SK-N-MC (cell line): ENCODE measurements at regions not wholly inside any gene's neighbourhood (a gene's known extent, or its start where the extent isn't known, plus 50 kb on each side); places are given as distances from the start of the nearest gene placed in this dataset.

Experiments used
- DNase-seq: peaks from one replicate; pipeline ENCODE4 v3.0.0-alpha.2; 2011; ENCODE audit warnings: low read depth, low spot score
- H3K27ac ChIP-seq: fragments of 200-600 bp; sonication (generic); 2 replicates; pipeline ENCODE4 v1.5.1; 2016; ENCODE audit warnings: mixed run types
- H3K36me3 ChIP-seq: fragments of 200-600 bp; sonication (generic); 2 replicates; pipeline ENCODE4 v1.6.1; 2017; ENCODE audit warnings: antibody characterized with exemption, low read length, mixed read lengths; ENCODE audit not compliant: insufficient read depth
- H3K4me3 ChIP-seq: fragments of 200-600 bp; sonication (generic); 2 replicates; pipeline ENCODE4 v1.5.1; 2016
- H3K9ac ChIP-seq: fragments of 200-600 bp; sonication (generic); 2 replicates; pipeline ENCODE4 v1.8.0; 2017; ENCODE audit warnings: mixed run types, mixed read lengths; ENCODE audit not compliant: insufficient read length
- H3K9me3 ChIP-seq: fragments of 200-600 bp; sonication (generic); 2 replicates; pipeline ENCODE4 v1.6.1; 2017; ENCODE audit warnings: low read depth, mild to moderate bottlenecking, antibody characterized with exemption, low read length, moderate library complexity, mixed read lengths
- EZH2 ChIP-seq: fragments of 200-600 bp; sonication (generic); IDR thresholded peaks from one replicate; pipeline ENCODE4 v1.6.1; 2017; ENCODE audit warnings: antibody characterized with exemption
- FOXP2 ChIP-seq: optimal IDR thresholded peaks from 2 replicates; pipeline ENCODE3; 2011; ENCODE audit warnings: mild to moderate bottlenecking, moderate library complexity; ENCODE audit not compliant: insufficient read depth; ENCODE audit errors: extremely low read length, control extremely low read depth
- POLR2AphosphoS5 ChIP-seq: IDR thresholded peaks from 2 replicates; pipeline ENCODE4 v1.6.1; 2012; ENCODE audit warnings: mild to moderate bottlenecking, low read depth, low read length, borderline replicate concordance

DNA sequence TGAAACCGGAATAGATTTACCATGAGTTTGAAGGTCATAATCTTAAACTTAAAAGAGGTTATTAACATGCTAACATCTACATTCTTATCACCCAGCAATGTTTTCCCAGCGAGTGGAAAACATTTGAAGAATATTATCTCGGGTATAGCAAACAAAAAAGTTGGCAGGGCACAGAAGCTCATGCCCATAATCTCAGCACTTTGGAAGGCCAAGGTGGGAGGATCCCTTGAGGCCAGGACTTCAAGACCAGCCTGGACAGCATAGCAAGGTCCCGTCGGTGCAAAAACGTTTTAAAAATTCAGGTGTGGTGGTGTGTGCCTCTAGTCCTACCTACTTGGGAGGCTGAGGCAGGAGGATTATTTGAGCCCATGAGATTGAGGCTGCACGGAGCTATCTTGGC, 213.5 kb downstream of the MANEA start:
- H3K9ac ChIP-seq: no peak overlapping the region
- no peak overlapping the region for H3K4me3 ChIP-seq
- TF ChIP-seq FOXP2 (no peak), EZH2 (no peak), POLR2AphosphoS5 (no peak)
- no peak overlapping the region for H3K27ac ChIP-seq
- no peaks in the 10 kb centered on the region for H3K9me3 ChIP-seq
- no peak for DNase-seq
- no peaks in the 10 kb centered on the region for H3K36me3 ChIP-seq

- H3K36me3 ChIP-seq: no peaks in the 10 kb centered on the region
- no peak overlapping the region for H3K9ac ChIP-seq
- no peak overlapping the region for H3K27ac ChIP-seq
- H3K4me3 ChIP-seq: no peak overlapping the region
- H3K9me3 ChIP-seq: no peaks in the 10 kb centered on the region
- no peak for DNase-seq
- no peak for TF ChIP-seq EZH2
- TF ChIP-seq FOXP2: no peak
- TF ChIP-seq POLR2AphosphoS5: no peak
These were observed 217.4 kb downstream of the MANEA start for GRCh38 chr6:95794749-95795148.

DNA sequence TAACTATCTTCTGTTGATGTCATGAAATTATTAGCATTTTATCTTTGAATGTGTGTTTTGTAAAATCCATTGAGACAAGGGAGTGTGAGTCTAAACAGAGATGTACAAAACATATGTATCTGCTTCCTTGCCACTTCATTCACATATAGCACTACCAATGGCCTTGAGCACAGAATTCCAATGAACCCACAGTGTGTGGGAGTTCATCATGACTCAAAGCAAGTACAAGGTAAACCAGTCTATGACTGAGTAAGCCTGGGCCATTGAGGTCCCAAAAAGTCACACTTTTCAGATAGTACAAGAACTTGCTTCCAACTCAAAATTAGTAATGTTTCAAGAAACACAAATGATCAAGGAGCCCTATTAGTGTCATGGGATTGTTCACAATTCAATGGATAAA, 218.6 kb downstream of the MANEA start:
- Histone ChIP-seq H3K36me3 (no peaks in the 10 kb centered on the region), H3K9ac (no peak overlapping the region), H3K9me3 (no peaks in the 10 kb centered on the region), H3K4me3 (no peak overlapping the region), H3K27ac (no peak overlapping the region)
- no peak for DNase-seq
- TF ChIP-seq POLR2AphosphoS5 (no peak), FOXP2 (no peak), EZH2 (no peak)

DNA sequence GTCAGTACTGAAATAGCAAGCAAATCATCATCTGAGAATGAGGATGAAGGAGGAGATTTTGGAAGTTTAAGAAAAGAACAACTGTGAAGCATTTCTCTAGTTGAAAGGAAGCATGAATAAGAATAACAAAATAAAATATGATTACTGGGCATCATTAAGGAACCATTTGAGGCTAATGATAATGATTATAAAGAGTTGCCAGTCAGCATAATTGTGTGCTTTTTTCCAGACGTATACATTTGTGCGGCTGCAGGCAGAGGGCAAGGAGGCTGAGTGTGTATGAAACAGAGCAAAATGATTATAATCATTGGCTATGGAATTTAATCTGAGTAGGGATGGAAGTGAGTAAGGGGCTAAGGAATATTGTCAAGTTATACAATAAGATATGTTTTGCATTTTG, 218.7 kb upstream of the FUT9 start:
- TF ChIP-seq FOXP2: no peak
- no peak overlapping the region for H3K27ac ChIP-seq
- no peaks in the 10 kb centered on the region for H3K9me3 ChIP-seq
- H3K4me3 ChIP-seq: no peak overlapping the region
- no peak overlapping the region for H3K9ac ChIP-seq
- no peak for DNase-seq
- H3K36me3 ChIP-seq: no peaks in the 10 kb centered on the region

DNA sequence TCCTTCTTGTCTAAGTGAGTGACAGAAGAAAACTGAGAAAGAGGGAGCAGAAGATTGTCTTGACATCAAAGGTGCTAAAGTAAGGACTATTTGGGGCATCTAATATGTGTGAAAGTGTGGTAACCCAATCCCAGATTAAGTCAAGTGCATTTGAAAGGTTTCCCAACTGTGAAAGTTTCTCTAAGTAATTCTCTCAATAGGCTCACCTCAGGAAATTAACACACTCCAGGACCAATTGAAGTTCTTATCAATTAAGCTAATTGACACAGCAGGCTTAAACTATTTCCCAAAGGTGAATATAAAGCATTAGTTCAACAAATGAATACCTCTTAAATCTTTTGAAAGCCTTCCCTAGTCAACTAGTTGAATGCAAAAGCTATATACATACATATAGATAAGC, 212.8 kb upstream of the FUT9 start:
- TF ChIP-seq FOXP2: no peak
- no peak for TF ChIP-seq POLR2AphosphoS5
- no peak for TF ChIP-seq EZH2
- Histone ChIP-seq H3K27ac (no peak overlapping the region), H3K36me3 (no peaks in the 10 kb centered on the region), H3K4me3 (no peak overlapping the region), H3K9ac (no peak overlapping the region), H3K9me3 (no peaks in the 10 kb centered on the region)
- DNase-seq: no peak

DNA sequence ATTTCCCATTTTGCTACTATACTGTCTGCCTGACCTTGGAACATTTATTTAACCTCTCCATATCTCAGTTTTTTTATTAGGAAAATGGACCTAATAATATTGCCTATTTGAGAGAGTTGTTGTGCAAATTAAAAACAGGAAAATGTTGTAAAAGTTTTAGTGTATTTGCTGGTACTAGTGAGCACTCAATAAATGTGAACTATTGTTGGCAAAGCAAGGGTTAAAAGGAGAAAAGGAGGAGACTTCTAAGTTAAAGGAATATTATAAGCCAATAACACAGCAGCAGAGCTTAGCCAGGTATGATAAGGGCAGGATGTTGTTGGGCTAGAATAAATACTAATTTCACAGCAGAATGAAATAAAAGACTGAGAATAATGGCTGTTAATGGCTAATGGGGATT, 211.9 kb upstream of the FUT9 start:
- no peak overlapping the region for H3K27ac ChIP-seq
- no peak overlapping the region for H3K4me3 ChIP-seq
- H3K36me3 ChIP-seq: no peaks in the 10 kb centered on the region
- DNase-seq: no peak
- H3K9ac ChIP-seq: no peak overlapping the region
- TF ChIP-seq POLR2AphosphoS5 (no peak), EZH2 (no peak), FOXP2 (no peak)
- no peaks in the 10 kb centered on the region for H3K9me3 ChIP-seq

- no peak overlapping the region for H3K4me3 ChIP-seq
- no peaks in the 10 kb centered on the region for H3K36me3 ChIP-seq
- TF ChIP-seq POLR2AphosphoS5 (no peak), FOXP2 (no peak), EZH2 (no peak)
- H3K9me3 ChIP-seq: no peaks in the 10 kb centered on the region
- no peak for DNase-seq
- no peak overlapping the region for H3K27ac ChIP-seq
- H3K9ac ChIP-seq: no peak overlapping the region
These were observed 210.8 kb upstream of the FUT9 start for GRCh38 chr6:95804847-95805541.

DNA sequence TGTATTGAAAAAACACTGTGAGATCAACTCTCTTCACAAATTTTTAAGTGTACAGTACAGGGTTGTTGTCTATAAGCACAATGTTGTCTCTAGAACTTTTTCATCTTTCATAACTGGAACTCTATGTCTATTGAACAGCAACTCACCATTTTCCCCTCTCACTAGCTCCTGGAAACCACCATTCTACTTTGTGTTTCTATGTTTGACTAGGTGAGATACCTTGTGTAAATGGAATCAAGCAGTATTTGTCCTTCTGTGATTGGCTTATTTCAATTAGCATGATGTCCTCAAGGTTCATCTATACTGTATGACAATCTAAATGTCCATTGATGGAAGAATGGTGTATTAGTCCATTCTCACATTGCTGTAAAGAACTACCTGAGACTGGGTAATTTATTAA, 210.1 kb upstream of the FUT9 start:
- Histone ChIP-seq H3K27ac (no peak overlapping the region), H3K9ac (no peak overlapping the region), H3K4me3 (no peak overlapping the region), H3K9me3 (no peaks in the 10 kb centered on the region), H3K36me3 (no peaks in the 10 kb centered on the region)
- TF ChIP-seq POLR2AphosphoS5 (no peak), EZH2 (no peak), FOXP2 (no peak)
- DNase-seq: no peak

GRCh38 chr6:95815389-95816056, 200.3 kb upstream of the FUT9 start:
- Histone ChIP-seq H3K36me3 (no peaks in the 10 kb centered on the region), H3K4me3 (no peak overlapping the region), H3K27ac (no peak overlapping the region), H3K9ac (no peak overlapping the region), H3K9me3 (no peaks in the 10 kb centered on the region)
- TF ChIP-seq POLR2AphosphoS5 (no peak), EZH2 (no peak), FOXP2 (no peak)
- DNase-seq: no peak
